ENCODE measurements at regions not wholly inside any gene's neighbourhood (a gene's known extent, or its start where the extent isn't known, plus 50 kb on each side); places are given as distances from the start of the nearest gene placed in this dataset.
A peak's percentile ranks its signal among the peaks of the same experiment; 100 is the strongest.

- Histone ChIP-seq H3K9ac (ENCODE audit: low read length) (no peak overlapping the region), H2AFZ (ENCODE audit: low read length) (no peak overlapping the region), H3K4me3 (ENCODE audit: low read length) (no peak overlapping the region), H3K27me3 (ENCODE audit: low read length) (no peaks in the 10 kb centered on the region; the same call in 1 of the 2 replicates), H4K20me1 (ENCODE audit: insufficient read depth, low read depth, low read length) (no peaks in the 10 kb centered on the region), H3K9me3 (ENCODE audit: low read length) (peaks cover 7% of the 10 kb centered on the region; the same call in 1 of the 2 replicates), H3K4me2 (ENCODE audit: low read depth, low read length, poor library complexity, severe bottlenecking) (no peak overlapping the region), H3K36me3 (ENCODE audit: insufficient read depth, low read length) (no peaks in the 10 kb centered on the region), H3K4me1 (ENCODE audit: low read length) (no peaks in the 10 kb centered on the region), H3K9me2 (replicated peaks; ENCODE audit: insufficient read depth, low read length) (no peaks in the 10 kb centered on the region), H3K79me2 (ENCODE audit: low read length) (no peaks in the 10 kb centered on the region), H3K27ac (ENCODE audit: low read length) (no peak overlapping the region)
- no peak for DNase-seq
These were observed 249.6 kb upstream of the USP25 start for GRCh38 chr21:15480160-15480559.

- Histone ChIP-seq H3K27me3 (ENCODE audit: low read length) (no peaks in the 10 kb centered on the region; the same call in 1 of the 2 replicates), H2AFZ (ENCODE audit: low read length) (no peak overlapping the region), H3K4me3 (ENCODE audit: low read length) (no peak overlapping the region), H3K4me1 (ENCODE audit: low read length) (no peaks in the 10 kb centered on the region), H3K4me2 (ENCODE audit: low read depth, low read length, poor library complexity, severe bottlenecking) (no peak overlapping the region), H3K79me2 (ENCODE audit: low read length) (no peaks in the 10 kb centered on the region), H3K9me3 (ENCODE audit: low read length) (no peaks in the 10 kb centered on the region), H3K36me3 (ENCODE audit: insufficient read depth, low read length) (no peaks in the 10 kb centered on the region), H3K9me2 (replicated peaks; ENCODE audit: insufficient read depth, low read length) (no peaks in the 10 kb centered on the region), H3K9ac (ENCODE audit: low read length) (no peak overlapping the region), H4K20me1 (ENCODE audit: insufficient read depth, low read depth, low read length) (no peaks in the 10 kb centered on the region), H3K27ac (ENCODE audit: low read length) (no peak overlapping the region)
- peak; percentile 86 for DNase-seq
These were observed 246.5 kb upstream of the USP25 start for GRCh38 chr21:15483138-15483780.

DNA sequence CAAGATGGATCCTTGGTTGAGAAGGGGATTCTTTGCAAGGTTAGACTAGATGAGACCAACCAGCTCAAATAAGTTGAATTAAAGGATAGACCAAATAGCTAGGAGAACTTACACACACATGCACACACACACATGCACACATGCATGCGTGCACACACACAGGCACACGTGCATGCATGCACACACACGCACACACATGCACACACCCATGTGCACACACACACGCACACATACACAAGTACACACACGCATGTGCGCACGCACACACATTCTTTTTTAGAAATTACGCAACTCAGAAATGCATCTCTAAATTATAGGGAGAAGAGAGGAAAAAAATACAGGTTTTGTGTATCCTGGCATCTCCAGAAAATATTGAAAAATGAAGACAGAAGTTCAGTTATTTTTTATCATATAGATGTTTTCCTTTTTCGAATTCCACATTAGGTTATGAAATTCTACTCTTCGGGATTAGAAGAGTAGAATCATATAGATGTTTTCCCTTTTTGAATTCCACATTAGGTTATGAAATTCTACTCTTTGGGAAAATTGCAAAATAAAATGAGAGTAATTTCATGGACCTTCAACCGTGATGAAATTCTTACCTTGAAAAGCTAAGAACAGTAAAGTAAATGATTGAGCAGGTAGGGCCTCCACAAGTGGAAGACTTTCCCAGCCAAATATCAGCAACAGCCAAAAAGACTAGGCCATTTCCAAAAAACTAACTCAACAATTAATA, 243.2 kb upstream of the USP25 start:
- no peaks in the 10 kb centered on the region for H4K20me1 ChIP-seq (ENCODE audit: insufficient read depth, low read depth, low read length)
- no peaks in the 10 kb centered on the region for H3K9me3 ChIP-seq (ENCODE audit: low read length)
- H3K4me3 ChIP-seq (ENCODE audit: low read length), result no peak overlapping the region
- no peaks in the 10 kb centered on the region for H3K27me3 ChIP-seq (ENCODE audit: low read length)
- H3K27ac ChIP-seq (ENCODE audit: low read length), result no peak overlapping the region
- H3K36me3 ChIP-seq (ENCODE audit: insufficient read depth, low read length), result no peaks in the 10 kb centered on the region
- DNase-seq, result no peak
- no peaks in the 10 kb centered on the region for H3K79me2 ChIP-seq (ENCODE audit: low read length)
- H3K9me2 ChIP-seq (replicated peaks; ENCODE audit: insufficient read depth, low read length), result no peaks in the 10 kb centered on the region
- no peak overlapping the region for H3K9ac ChIP-seq (ENCODE audit: low read length)
- no peak overlapping the region for H3K4me2 ChIP-seq (ENCODE audit: low read depth, low read length, poor library complexity, severe bottlenecking)
- no peaks in the 10 kb centered on the region for H3K4me1 ChIP-seq (ENCODE audit: low read length)
- no peak overlapping the region for H2AFZ ChIP-seq (ENCODE audit: low read length)

DNA sequence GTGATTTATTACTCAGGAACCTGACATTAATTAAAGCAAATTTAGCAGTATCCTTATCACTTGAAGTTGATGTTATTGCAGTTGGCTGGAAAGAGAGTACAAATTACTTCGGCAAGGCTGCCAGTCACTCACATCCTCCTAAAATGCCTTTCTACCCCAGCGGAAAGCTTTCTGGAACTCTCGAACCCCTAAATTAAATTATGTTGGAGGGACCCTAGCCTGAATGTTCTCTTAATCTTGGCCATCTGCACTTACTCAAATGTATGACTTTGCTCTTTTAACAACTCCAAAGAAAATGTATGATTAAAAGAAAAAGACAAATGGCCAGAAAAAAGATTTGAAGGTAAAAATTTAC, 242.6 kb upstream of the USP25 start:
- H3K36me3 ChIP-seq (ENCODE audit: insufficient read depth, low read length), result no peaks in the 10 kb centered on the region
- H3K4me2 ChIP-seq (ENCODE audit: low read depth, low read length, poor library complexity, severe bottlenecking), result no peak overlapping the region
- no peak for DNase-seq
- H2AFZ ChIP-seq (ENCODE audit: low read length), result no peak overlapping the region
- H3K4me1 ChIP-seq (ENCODE audit: low read length), result no peaks in the 10 kb centered on the region
- H3K79me2 ChIP-seq (ENCODE audit: low read length), result no peaks in the 10 kb centered on the region
- no peak overlapping the region for H3K9ac ChIP-seq (ENCODE audit: low read length)
- no peaks in the 10 kb centered on the region for H3K9me2 ChIP-seq (replicated peaks; ENCODE audit: insufficient read depth, low read length)
- no peak overlapping the region for H3K27ac ChIP-seq (ENCODE audit: low read length)
- no peaks in the 10 kb centered on the region for H3K27me3 ChIP-seq (ENCODE audit: low read length)
- no peak overlapping the region for H3K4me3 ChIP-seq (ENCODE audit: low read length)
- no peaks in the 10 kb centered on the region for H4K20me1 ChIP-seq (ENCODE audit: insufficient read depth, low read depth, low read length)
- H3K9me3 ChIP-seq (ENCODE audit: low read length), result no peaks in the 10 kb centered on the region

DNA sequence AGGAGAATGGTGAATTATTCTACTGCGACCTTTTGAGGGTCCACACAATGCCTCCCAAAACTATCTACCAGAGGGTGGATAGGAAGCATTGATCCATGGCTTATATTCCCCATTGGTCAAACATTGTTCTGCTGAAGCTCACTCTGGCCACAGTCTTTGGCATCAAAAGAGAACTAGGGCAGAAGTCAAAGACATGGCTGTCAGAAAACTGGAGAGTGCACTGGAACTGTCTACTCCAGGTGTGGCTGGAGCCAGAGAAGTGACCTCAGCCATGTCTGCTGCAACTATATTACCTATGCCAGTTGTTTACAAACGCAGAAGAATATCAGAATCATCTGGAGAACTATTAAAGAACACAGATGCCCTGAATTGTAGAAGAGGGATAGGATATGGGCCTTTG, 238.7 kb upstream of the USP25 start:
- H3K79me2 ChIP-seq (ENCODE audit: low read length), result no peaks in the 10 kb centered on the region
- no peaks in the 10 kb centered on the region for H3K9me3 ChIP-seq (ENCODE audit: low read length)
- no peak overlapping the region for H3K9ac ChIP-seq (ENCODE audit: low read length)
- no peaks in the 10 kb centered on the region for H3K9me2 ChIP-seq (replicated peaks; ENCODE audit: insufficient read depth, low read length)
- no peak overlapping the region for H2AFZ ChIP-seq (ENCODE audit: low read length)
- H3K27me3 ChIP-seq (ENCODE audit: low read length), result no peaks in the 10 kb centered on the region
- DNase-seq, result no peak
- H3K4me2 ChIP-seq (ENCODE audit: low read depth, low read length, poor library complexity, severe bottlenecking), result no peak overlapping the region
- no peaks in the 10 kb centered on the region for H3K36me3 ChIP-seq (ENCODE audit: insufficient read depth, low read length)
- H3K4me1 ChIP-seq (ENCODE audit: low read length), result no peaks in the 10 kb centered on the region
- H3K4me3 ChIP-seq (ENCODE audit: low read length), result no peak overlapping the region
- no peaks in the 10 kb centered on the region for H4K20me1 ChIP-seq (ENCODE audit: insufficient read depth, low read depth, low read length)
- H3K27ac ChIP-seq (ENCODE audit: low read length), result no peak overlapping the region

GRCh38 chr21:15493646-15494045, 236.1 kb upstream of the USP25 start:
- H3K4me2 ChIP-seq (ENCODE audit: low read depth, low read length, poor library complexity, severe bottlenecking), result no peak overlapping the region
- H3K36me3 ChIP-seq (ENCODE audit: insufficient read depth, low read length), result no peaks in the 10 kb centered on the region
- no peaks in the 10 kb centered on the region for H3K9me2 ChIP-seq (replicated peaks; ENCODE audit: insufficient read depth, low read length)
- H3K9ac ChIP-seq (ENCODE audit: low read length), result no peak overlapping the region
- no peak for DNase-seq
- no peaks in the 10 kb centered on the region for H3K27me3 ChIP-seq (ENCODE audit: low read length)
- H3K9me3 ChIP-seq (ENCODE audit: low read length), result 0 out of 2 replicates have a peak, but pooled peaks cover 3% of the 10 kb centered on the region
- no peak overlapping the region for H3K27ac ChIP-seq (ENCODE audit: low read length)
- no peaks in the 10 kb centered on the region for H4K20me1 ChIP-seq (ENCODE audit: insufficient read depth, low read depth, low read length)
- no peaks in the 10 kb centered on the region for H3K4me1 ChIP-seq (ENCODE audit: low read length)
- no peak overlapping the region for H2AFZ ChIP-seq (ENCODE audit: low read length)
- no peaks in the 10 kb centered on the region for H3K79me2 ChIP-seq (ENCODE audit: low read length)
- no peak overlapping the region for H3K4me3 ChIP-seq (ENCODE audit: low read length)

GRCh38 chr21:15494481-15494880, 235.3 kb upstream of the USP25 start:
- no peak overlapping the region for H3K4me2 ChIP-seq (ENCODE audit: low read depth, low read length, poor library complexity, severe bottlenecking)
- H3K27me3 ChIP-seq (ENCODE audit: low read length), result no peaks in the 10 kb centered on the region
- H3K36me3 ChIP-seq (ENCODE audit: insufficient read depth, low read length), result no peaks in the 10 kb centered on the region
- no peaks in the 10 kb centered on the region for H3K4me1 ChIP-seq (ENCODE audit: low read length)
- no peak overlapping the region for H3K27ac ChIP-seq (ENCODE audit: low read length)
- no peak overlapping the region for H2AFZ ChIP-seq (ENCODE audit: low read length)
- H4K20me1 ChIP-seq (ENCODE audit: insufficient read depth, low read depth, low read length), result no peaks in the 10 kb centered on the region
- H3K9me2 ChIP-seq (replicated peaks; ENCODE audit: insufficient read depth, low read length), result no peaks in the 10 kb centered on the region
- no peak for DNase-seq
- H3K9ac ChIP-seq (ENCODE audit: low read length), result no peak overlapping the region
- H3K9me3 ChIP-seq (ENCODE audit: low read length), result 0 out of 2 replicates have a peak, but pooled peaks cover 3% of the 10 kb centered on the region
- no peak overlapping the region for H3K4me3 ChIP-seq (ENCODE audit: low read length)
- no peaks in the 10 kb centered on the region for H3K79me2 ChIP-seq (ENCODE audit: low read length)

DNA sequence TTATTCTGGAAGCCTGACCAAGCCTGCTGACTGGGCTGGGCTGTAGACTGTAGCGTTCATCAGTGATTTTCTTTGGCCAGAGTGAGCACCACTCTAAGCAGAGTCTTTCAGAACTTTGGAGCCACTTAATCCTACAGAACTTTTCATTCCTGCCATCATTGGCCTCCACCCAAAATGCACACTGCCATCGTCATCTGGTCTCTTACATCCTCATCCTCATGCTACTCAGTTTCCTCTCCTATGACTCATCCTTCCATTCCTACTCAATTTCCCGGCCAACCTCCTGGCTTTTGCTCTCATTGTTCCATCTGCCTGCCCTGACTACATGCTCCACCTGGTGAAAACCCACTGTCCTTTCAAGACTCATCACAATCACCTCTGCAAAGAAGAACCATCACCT, 233.8 kb upstream of the USP25 start:
- no peaks in the 10 kb centered on the region for H3K9me2 ChIP-seq (replicated peaks; ENCODE audit: insufficient read depth, low read length)
- H3K36me3 ChIP-seq (ENCODE audit: insufficient read depth, low read length), result no peaks in the 10 kb centered on the region
- H3K27me3 ChIP-seq (ENCODE audit: low read length), result no peaks in the 10 kb centered on the region
- no peaks in the 10 kb centered on the region for H3K79me2 ChIP-seq (ENCODE audit: low read length)
- H3K4me1 ChIP-seq (ENCODE audit: low read length), result no peaks in the 10 kb centered on the region
- H3K9me3 ChIP-seq (ENCODE audit: low read length), result 0 out of 2 replicates have a peak, but pooled peaks cover 3% of the 10 kb centered on the region
- DNase-seq, result no peak
- H3K9ac ChIP-seq (ENCODE audit: low read length), result no peak overlapping the region
- no peak overlapping the region for H3K4me3 ChIP-seq (ENCODE audit: low read length)
- H4K20me1 ChIP-seq (ENCODE audit: insufficient read depth, low read depth, low read length), result no peaks in the 10 kb centered on the region
- H2AFZ ChIP-seq (ENCODE audit: low read length), result no peak overlapping the region
- H3K4me2 ChIP-seq (ENCODE audit: low read depth, low read length, poor library complexity, severe bottlenecking), result no peak overlapping the region
- no peak overlapping the region for H3K27ac ChIP-seq (ENCODE audit: low read length)

Data from Karpas-422 (cell line).